OCI-LY1 (cell line): ENCODE measurements at regions not wholly inside any gene's neighbourhood (a gene's known extent, or its start where the extent isn't known, plus 50 kb on each side); places are given as distances from the start of the nearest gene placed in this dataset.

Source experiments
- EZH2 ChIP-seq: fragments of 200-600 bp; sonication (generic), shearing (Covaris generic); IDR thresholded peaks from 2 replicates; pipeline ENCODE4 v1.8.0; 2017; ENCODE audit warnings: borderline replicate concordance, mixed run types, mild to moderate bottlenecking, antibody characterized with exemption, low read length, moderate library complexity, mixed read lengths
- TF ChIP-seq, protein P1 (sequence below): fragments of 200-600 bp; sonication (generic), shearing (Covaris generic); IDR thresholded peaks from 2 replicates; pipeline ENCODE4 v1.5.1; 2017; ENCODE audit warnings: mild to moderate bottlenecking, antibody characterized with exemption, low read length, moderate library complexity, mixed read lengths

DNA sequence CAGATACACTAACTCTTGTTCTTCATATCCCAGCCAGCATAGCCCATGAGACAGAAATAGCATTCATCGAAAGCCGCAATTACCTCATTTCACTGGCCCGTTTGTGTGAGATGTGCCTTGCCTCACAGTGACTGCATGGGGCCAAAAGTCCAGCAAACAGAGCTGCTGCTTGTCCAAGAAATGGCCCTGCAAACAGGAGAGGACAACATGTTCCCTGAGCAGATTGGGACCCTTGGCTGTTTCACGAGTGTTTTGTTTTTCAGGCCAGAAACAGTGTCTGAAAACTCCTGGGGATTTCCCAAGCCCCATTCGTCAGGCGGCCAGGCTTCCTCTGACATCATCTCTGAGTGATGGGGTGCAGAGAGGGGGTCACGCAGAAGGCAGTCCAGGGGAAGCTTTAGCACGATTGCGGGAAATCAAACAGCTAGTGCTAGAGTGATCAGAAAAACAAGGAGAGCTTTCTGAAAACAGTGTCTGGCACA lies 503.6 kb upstream of the PAPPA start:
- TF ChIP-seq, protein P1, sequence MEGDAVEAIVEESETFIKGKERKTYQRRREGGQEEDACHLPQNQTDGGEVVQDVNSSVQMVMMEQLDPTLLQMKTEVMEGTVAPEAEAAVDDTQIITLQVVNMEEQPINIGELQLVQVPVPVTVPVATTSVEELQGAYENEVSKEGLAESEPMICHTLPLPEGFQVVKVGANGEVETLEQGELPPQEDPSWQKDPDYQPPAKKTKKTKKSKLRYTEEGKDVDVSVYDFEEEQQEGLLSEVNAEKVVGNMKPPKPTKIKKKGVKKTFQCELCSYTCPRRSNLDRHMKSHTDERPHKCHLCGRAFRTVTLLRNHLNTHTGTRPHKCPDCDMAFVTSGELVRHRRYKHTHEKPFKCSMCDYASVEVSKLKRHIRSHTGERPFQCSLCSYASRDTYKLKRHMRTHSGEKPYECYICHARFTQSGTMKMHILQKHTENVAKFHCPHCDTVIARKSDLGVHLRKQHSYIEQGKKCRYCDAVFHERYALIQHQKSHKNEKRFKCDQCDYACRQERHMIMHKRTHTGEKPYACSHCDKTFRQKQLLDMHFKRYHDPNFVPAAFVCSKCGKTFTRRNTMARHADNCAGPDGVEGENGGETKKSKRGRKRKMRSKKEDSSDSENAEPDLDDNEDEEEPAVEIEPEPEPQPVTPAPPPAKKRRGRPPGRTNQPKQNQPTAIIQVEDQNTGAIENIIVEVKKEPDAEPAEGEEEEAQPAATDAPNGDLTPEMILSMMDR = no peak
- TF ChIP-seq EZH2 = no peak
